Fibroblast of lung (primary cell): ENCODE measurements at regions not wholly inside any gene's neighbourhood (a gene's known extent, or its start where the extent isn't known, plus 50 kb on each side); places are given as distances from the start of the nearest gene placed in this dataset.

ENCODE experiments used
- DNase-seq, 2 donors: peaks; one replicate each; pipeline versions ENCODE4 v3.0.0 to v3.0.0-alpha.2; 2010; ENCODE audit warnings: low read depth in 2 of 2
- H2AFZ ChIP-seq: 2 replicates; pipeline ENCODE4 v1.5.1; 2012; ENCODE audit warnings: low read length, control low read depth, inconsistent platforms
- H3K27ac ChIP-seq: 2 replicates; pipeline ENCODE4 v1.5.1; 2011; ENCODE audit warnings: low read length, control low read depth; ENCODE audit not compliant: insufficient read depth
- H3K27me3 ChIP-seq: 2 replicates; pipeline ENCODE4 v1.5.1; 2011; ENCODE audit warnings: mild to moderate bottlenecking, low read length; ENCODE audit not compliant: control insufficient read depth, insufficient read depth
- H3K36me3 ChIP-seq: 2 replicates; pipeline ENCODE4 v1.5.1; 2011; ENCODE audit warnings: low read length; ENCODE audit not compliant: control insufficient read depth, insufficient read depth
- H3K4me1 ChIP-seq: 2 replicates; pipeline ENCODE4 v1.5.1; 2011; ENCODE audit warnings: low read length; ENCODE audit not compliant: control insufficient read depth, insufficient read depth; ENCODE audit errors: extremely low read depth
- H3K4me2 ChIP-seq: 2 replicates; pipeline ENCODE4 v1.5.1; 2011; ENCODE audit warnings: low read length, control low read depth; ENCODE audit not compliant: insufficient read depth; ENCODE audit errors: extremely low read depth
- H3K4me3 ChIP-seq, 4 experiments: fragments of 200-600 bp in 1 of 4; sonication (generic) in 1 of 4; replicated peaks in 1 of 4; 2 replicates each; pipeline ENCODE4 v1.5.1; 2011 to 2016; ENCODE audit warnings: low read length in 4 of 4, low read depth in 3 of 4, mild to moderate bottlenecking in 3 of 4, control low read depth in 2 of 4, inconsistent platforms in 1 of 4, mixed read lengths in 1 of 4; ENCODE audit not compliant: insufficient read depth in 1 of 4; ENCODE audit errors: control extremely low read depth in 1 of 4
- H3K79me2 ChIP-seq: 2 replicates; pipeline ENCODE4 v1.5.1; 2012; ENCODE audit warnings: mild to moderate bottlenecking, low read length, inconsistent platforms; ENCODE audit not compliant: control insufficient read depth, insufficient read depth
- H3K9ac ChIP-seq: 2 replicates; pipeline ENCODE4 v1.5.1; 2011; ENCODE audit warnings: mild to moderate bottlenecking, low read length, control low read depth; ENCODE audit not compliant: insufficient read depth
- H3K9me3 ChIP-seq: 2 replicates; pipeline ENCODE4 v1.5.1; 2012; ENCODE audit warnings: low read depth, low read length; ENCODE audit not compliant: control insufficient read depth, insufficient read depth
- H4K20me1 ChIP-seq: 2 replicates; pipeline ENCODE4 v1.5.1; 2011; ENCODE audit warnings: low read length; ENCODE audit not compliant: control insufficient read depth, insufficient read depth; ENCODE audit errors: extremely low read depth
- CTCF ChIP-seq, 2 donors: IDR thresholded peaks in 1 of 2; conservative IDR thresholded peaks in 1 of 2; 1 replicate in 1 of 2; 2 replicates in 1 of 2; pipeline ENCODE4 v1.5.1; 2011 to 2012; ENCODE audit warnings: low read length in 2 of 2, control low read depth in 1 of 2, inconsistent platforms in 1 of 2, low read depth in 1 of 2, mild to moderate bottlenecking in 1 of 2
- EZH2 ChIP-seq: IDR thresholded peaks from 2 replicates; pipeline ENCODE4 v1.5.1; 2012; ENCODE audit warnings: low read length, control low read depth, mild to moderate bottlenecking; ENCODE audit errors: missing control alignments

DNA sequence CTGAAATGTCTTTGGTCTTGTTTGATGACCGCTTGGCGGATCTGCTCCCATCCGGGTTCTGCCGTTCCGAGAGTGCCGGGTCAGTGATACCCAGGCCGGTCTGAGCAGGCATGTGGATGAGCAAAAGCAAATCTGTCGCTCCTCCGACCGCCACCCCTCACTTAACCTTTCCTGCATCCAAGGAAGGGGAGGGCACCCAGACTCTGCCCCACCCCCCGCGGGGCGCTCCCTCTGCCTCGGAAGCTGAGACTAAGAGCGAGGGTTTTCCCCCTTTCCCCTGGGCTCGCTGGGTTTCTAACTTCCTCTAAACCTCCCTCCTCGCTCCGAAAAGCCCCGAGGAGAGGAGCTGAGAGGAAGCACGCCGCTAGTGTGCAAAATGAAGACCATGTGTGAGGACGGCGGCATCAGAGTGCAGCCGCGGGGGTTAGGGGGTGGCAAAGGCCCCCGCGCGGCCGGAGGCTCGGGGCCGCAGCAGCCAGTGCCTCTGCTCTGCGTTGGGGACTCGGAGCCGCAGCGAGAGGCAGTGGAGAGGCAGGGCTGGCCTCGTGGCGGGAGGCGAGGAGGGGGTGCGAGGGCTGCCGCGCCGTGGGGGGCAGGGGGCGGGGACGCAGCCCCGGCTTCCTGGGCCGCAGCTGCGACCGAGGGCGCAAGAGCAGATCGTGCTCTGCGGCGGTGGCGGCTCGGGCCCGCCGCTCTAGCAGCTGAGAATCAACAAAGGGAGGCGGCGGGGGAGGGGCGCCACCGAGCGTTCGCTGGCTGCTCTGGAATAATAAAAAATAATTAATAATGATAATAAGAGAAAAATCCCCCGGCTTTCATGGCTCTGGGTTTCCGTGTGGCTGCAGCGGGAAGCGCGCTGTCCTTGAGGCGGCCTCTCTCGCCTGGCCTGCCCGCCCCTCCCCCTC is 55.8 kb upstream of the BCOR start:
- Histone ChIP-seq H3K27me3 (peaks cover 3% of the 10 kb centered on the region), H3K9ac (peak overlapping the region; percentile 23), H3K4me1 (peaks cover 2% of the 10 kb centered on the region), H3K79me2 (no peaks in the 10 kb centered on the region), H4K20me1 (no peaks in the 10 kb centered on the region), H3K27ac (no peak overlapping the region), H3K36me3 (no peaks in the 10 kb centered on the region), H3K4me3 (peak overlapping the region in 3 of 4 experiments; percentile 8 to 43 (median 10)), H3K4me2 (peak overlapping the region; percentile 68), H3K9me3 (no peaks in the 10 kb centered on the region), H2AFZ (no peak overlapping the region)
- peak in 1 of 2 donors; percentile 52 for DNase-seq
- TF ChIP-seq CTCF (conservative IDR thresholded peaks at IDR 0.05 in 1 of 2, IDR thresholded peaks at IDR 0.05 in 1 of 2; ENCODE audit: low read depth in 1 of 2, low read length in 2 of 2) (no peak), EZH2 (no peak)

GRCh38 chrX:40152741-40153344 is 55.1 kb upstream of the BCOR start:
- no peak for TF ChIP-seq CTCF (conservative IDR thresholded peaks at IDR 0.05 in 1 of 2, IDR thresholded peaks at IDR 0.05 in 1 of 2; ENCODE audit: low read depth in 1 of 2, low read length in 2 of 2)
- no peak for TF ChIP-seq EZH2
- H3K36me3 ChIP-seq: no peaks in the 10 kb centered on the region
- H3K4me2 ChIP-seq: peak overlapping the region; percentile 48
- H3K79me2 ChIP-seq: no peaks in the 10 kb centered on the region
- no peak for DNase-seq
- peak overlapping the region; percentile 13 for H3K9ac ChIP-seq
- H4K20me1 ChIP-seq: no peaks in the 10 kb centered on the region
- peak overlapping the region in 1 of 4 experiments; percentile 43 for H3K4me3 ChIP-seq
- no peaks in the 10 kb centered on the region for H3K9me3 ChIP-seq
- no peak overlapping the region for H3K27ac ChIP-seq
- H3K4me1 ChIP-seq: peaks cover 2% of the 10 kb centered on the region
- peaks cover 3% of the 10 kb centered on the region for H3K27me3 ChIP-seq
- no peak overlapping the region for H2AFZ ChIP-seq

GRCh38 chrX:40152173-40152711 is 54.5 kb upstream of the BCOR start:
- peak overlapping the region in 1 of 4 experiments; percentile 43 for H3K4me3 ChIP-seq
- no peaks in the 10 kb centered on the region for H3K9me3 ChIP-seq
- no peaks in the 10 kb centered on the region for H4K20me1 ChIP-seq
- DNase-seq: no peak
- TF ChIP-seq CTCF (conservative IDR thresholded peaks at IDR 0.05 in 1 of 2, IDR thresholded peaks at IDR 0.05 in 1 of 2; ENCODE audit: low read depth in 1 of 2, low read length in 2 of 2) (no peak), EZH2 (no peak)
- no peaks in the 10 kb centered on the region for H3K36me3 ChIP-seq
- H3K4me2 ChIP-seq: no peak overlapping the region
- H2AFZ ChIP-seq: no peak overlapping the region
- H3K4me1 ChIP-seq: peaks cover 2% of the 10 kb centered on the region
- no peak overlapping the region for H3K9ac ChIP-seq
- peaks cover 3% of the 10 kb centered on the region for H3K27me3 ChIP-seq
- H3K79me2 ChIP-seq: no peaks in the 10 kb centered on the region
- no peak overlapping the region for H3K27ac ChIP-seq
